ENCODE measurements at regions not wholly inside any gene's neighbourhood (a gene's known extent, or its start where the extent isn't known, plus 50 kb on each side); places are given as distances from the start of the nearest gene placed in this dataset.

- TF ChIP-seq, protein P1, sequence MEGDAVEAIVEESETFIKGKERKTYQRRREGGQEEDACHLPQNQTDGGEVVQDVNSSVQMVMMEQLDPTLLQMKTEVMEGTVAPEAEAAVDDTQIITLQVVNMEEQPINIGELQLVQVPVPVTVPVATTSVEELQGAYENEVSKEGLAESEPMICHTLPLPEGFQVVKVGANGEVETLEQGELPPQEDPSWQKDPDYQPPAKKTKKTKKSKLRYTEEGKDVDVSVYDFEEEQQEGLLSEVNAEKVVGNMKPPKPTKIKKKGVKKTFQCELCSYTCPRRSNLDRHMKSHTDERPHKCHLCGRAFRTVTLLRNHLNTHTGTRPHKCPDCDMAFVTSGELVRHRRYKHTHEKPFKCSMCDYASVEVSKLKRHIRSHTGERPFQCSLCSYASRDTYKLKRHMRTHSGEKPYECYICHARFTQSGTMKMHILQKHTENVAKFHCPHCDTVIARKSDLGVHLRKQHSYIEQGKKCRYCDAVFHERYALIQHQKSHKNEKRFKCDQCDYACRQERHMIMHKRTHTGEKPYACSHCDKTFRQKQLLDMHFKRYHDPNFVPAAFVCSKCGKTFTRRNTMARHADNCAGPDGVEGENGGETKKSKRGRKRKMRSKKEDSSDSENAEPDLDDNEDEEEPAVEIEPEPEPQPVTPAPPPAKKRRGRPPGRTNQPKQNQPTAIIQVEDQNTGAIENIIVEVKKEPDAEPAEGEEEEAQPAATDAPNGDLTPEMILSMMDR (conservative IDR thresholded peaks at IDR 0.05 in 1 of 2, IDR thresholded peaks at IDR 0.05 in 1 of 2; ENCODE audit: extremely low read depth in 1 of 2, insufficient read depth in 1 of 2, low read depth in 1 of 2, low read length in 2 of 2), result no peak
- no peak for TF ChIP-seq EZH2 (IDR thresholded peaks at IDR 0.05; ENCODE audit: borderline replicate concordance, low read length)
Observed at GRCh38 chr17:68711858-68712257, 110.7 kb upstream of the FAM20A start.

Measured in mammary epithelial cell (primary cell).